GM21723 (cell line): ENCODE measurements at regions not wholly inside any gene's neighbourhood (a gene's known extent, or its start where the extent isn't known, plus 50 kb on each side); places are given as distances from the start of the nearest gene placed in this dataset.
"Not testable (repeated sequence)": the region's sequence is repeated elsewhere in the genome, so short reads cannot be mapped to it uniquely, and the experiment has no call there.

Source experiments
- ATAC-seq: cut with Tn5 transposase; IDR thresholded peaks from one replicate; pipeline ENCODE4 v1.9.1; 2021; ENCODE audit warnings: mild to moderate bottlenecking, moderate library complexity; ENCODE audit not compliant: unreplicated experiment

DNA sequence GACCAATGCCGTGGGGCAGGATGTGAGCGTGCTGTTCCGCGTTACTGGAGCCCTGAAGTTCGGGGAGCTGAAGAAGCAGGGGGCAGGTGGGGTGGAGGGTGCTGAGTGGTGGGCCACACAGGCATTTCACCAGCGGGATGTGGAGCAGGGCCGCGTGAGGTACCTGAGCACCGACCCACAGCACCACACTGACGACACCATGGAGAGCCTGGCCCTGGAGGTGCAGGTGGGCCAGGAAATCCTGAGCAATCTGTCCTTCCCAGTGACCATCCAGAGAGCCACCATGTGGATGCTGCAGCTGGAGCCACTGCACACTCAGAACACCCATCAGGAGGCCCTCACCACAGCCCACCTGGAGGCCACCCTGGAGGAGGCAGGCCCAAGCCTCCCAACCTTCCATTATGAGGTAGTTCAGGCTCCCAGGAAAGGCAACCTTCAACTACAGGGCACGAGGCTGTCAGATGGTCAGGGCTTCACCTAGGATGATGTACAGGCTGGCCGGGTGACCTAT lies 179.6 kb downstream of the TBC1D2B start:
- ATAC-seq = no peak

DNA sequence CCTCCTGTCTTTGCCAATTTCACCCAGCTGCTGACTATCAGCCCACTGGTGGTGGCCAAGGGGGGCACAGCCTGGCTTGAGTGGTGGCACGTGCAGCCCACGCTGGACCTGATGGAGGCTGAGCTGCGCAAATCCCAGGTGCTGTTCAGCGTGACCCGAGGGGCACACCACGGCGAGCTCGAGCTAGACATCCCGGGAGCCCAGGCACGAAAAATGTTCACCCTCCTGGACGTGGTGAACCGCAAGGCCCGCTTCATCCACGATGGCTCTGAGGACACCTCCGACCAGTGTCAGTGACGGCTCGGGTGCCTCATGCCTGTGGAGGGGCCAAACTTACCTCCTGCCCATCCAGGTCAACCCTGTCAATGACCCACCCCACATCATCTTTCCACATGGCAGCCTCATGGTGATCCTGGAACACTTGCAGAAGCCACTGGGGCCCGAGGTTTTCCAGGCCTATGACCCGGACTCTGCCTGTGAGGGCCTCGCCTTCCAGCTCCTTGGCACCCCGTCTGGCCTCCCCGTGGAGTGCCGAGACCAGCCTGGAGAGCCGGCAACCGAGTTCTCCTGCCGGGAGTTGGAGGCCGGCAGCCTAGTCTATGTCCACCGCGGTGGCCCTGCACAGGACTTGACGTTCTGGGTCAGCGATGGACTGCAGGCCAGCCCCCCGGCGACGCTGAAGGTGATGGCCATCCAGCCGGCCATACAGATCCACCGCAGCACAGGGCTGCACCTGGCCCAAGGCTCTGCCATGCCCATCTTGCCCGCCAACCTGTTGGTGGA lies 180.2 kb downstream of the TBC1D2B start:
- ATAC-seq = not testable (repeated sequence)

DNA sequence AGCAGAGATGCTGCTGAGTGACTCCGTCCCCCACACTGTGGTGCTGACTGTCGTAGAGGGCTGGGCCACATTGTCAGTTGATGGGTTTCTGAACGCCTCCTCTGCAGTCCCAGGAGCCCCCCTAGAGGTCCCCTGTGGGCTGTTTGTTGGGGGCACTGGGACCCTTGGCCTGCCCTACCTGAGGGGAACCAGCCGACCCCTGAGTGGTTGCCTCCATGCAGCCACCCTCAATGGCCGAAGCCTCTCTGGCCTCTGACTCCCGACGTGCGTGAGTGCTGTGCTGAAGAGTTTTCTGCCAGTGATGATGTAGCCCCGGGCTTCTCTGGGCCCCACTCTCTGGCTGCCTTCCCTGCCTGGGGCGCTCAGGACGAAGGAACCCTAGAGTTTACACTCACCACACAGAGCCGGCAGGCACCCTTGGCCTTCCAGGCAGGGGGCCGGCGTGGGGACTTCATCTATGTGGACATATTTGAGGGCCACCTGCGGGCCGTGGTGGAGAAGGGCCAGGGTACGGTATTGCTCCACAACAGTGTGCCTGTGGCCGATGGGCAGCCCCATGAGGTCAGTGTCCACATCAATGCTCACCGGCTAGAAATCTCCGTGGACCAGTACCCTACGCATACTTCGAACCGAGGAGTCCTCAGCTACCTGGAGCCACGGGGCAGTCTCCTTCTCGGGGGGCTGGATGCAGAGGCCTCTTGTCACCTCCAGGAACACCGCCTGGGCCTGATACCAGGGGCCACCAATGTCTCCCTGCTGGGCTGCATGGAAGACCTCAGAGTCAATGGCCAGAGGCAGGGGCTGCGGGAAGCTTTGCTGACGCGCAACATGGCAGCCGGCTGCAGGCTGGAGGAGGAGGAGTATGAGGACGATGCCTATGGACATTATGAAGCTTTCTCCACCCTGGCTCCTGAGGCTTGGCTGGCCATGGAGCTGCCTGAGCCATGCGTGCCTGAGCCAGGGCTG lies 181.1 kb downstream of the TBC1D2B start:
- not testable (repeated sequence) for ATAC-seq

DNA sequence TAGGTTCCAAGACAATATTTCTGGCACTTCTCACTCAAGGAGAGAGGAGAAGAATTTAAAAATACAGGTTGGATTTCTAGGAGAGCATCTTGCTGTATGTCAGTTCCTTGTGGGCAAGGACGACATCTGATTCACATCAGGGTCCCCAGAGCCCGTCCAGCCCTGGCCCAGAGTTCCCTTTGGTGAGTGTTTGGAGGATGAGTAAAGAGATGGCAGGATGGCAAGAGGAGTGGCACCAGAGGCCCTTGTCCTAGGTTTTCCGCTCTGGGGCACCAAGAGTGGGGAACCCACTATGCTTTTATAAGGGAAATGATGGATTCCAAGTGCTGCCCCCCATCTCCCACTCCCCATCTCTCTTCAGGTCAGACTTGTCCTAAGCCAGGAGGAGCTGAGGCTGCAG lies 181.8 kb downstream of the TBC1D2B start:
- ATAC-seq = no peak

DNA sequence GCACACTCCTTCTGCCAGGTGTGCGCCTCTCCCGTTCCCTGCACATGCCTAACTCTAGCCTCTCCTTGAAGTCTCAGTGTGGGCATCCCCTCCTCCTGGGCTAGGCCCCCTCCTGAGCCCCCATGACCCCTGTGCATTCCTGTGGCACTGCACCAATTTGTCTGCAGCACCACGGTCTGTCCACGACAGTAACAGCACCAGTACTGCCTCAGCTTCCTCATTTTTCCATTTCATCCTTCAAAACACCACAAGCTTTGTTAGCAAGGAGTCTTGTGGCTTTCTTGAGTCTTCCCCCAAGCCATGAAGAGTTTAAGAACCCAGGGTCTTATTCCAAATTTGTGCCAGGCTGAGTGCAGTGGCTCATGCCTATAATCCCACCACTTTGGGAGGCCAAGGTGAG lies 182.4 kb downstream of the TBC1D2B start:
- not testable (repeated sequence) for ATAC-seq

DNA sequence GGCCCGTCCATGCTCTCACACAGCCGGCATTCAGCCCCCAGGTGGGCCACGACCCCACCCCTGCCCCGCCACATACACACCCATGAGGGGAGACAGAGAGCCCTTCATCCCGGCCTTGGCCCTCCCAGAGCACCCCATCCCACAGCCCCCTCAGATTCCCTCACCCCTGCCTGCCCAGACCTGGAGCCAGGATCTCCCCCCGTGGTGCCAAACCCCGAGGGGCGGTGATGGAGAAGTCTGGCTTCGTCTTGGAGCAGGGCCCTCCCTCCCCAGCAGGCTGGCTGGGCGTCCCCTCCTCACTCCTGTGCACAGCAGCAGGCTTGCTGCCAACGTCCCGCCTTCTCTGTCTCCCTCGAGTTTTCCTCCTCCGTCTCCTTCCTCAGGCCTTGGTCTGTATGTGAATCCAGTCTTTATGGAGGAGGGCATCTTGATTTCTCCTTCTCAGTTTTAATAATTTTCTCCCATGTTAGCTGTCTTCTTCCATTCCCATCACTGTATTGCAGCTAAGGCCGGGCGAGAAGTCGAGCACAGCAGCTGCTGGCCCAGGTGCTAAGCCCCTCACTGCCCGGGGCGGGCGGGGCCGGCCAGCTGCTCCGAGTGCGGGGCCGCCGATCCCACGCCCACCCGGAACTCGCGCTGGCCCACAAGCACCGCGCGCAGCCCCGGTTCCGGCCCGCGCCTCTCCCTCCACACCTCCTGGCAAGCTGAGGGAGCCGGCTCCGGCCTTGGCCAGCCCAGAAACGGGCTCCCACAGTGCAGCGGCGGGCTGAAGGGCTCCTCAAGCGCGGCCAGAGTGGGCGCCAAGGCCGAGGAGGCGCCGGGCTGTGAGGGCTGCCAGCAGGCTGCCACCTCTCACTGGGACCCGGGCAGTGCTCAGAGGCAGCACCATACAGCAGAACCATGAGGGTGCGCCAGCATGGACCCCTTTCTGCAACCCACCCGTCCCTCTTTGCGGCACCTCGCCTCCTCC lies 183.6 kb downstream of the TBC1D2B start:
- not testable (repeated sequence) for ATAC-seq

DNA sequence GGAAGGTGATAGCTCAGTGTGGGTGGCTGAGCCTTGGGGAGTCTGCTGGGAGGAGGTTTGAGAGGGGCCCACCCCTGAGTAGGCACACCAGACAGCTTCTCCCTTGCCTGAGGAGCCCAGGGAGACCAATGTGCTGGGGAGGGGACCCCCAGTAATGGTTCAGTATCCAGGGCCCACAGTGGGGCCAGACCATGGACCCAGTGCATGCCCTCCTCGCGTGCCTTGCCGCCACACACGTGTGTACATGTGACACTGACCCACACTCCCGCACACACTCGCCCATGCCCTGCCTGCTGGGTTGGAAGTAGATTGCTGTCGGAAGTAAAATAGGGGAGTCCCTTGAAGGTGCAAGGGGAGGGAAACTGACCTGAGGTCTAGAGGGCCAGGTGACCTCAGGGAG lies 184.3 kb downstream of the TBC1D2B start:
- ATAC-seq = not testable (repeated sequence)

DNA sequence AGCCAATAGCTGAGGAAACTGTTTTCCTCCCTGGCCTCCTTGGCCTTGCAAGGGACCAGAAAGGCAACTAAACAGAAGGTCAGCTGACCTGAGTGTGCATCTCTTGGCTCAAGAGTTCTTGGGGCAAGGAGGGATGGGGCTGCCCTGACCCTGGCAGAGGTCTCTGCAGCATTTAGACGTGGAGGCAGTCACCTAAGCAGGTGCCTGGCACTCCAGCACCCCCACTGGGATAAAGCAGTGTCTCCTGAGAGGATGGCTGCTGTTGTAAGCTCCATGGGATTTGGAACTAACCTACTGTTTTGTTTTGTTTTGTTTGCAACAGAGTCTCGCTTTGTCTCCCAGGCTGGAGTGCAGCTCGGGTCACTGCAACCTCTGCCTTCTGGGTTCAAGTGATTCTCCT lies 185.2 kb downstream of the TBC1D2B start:
- ATAC-seq = no peak

DNA sequence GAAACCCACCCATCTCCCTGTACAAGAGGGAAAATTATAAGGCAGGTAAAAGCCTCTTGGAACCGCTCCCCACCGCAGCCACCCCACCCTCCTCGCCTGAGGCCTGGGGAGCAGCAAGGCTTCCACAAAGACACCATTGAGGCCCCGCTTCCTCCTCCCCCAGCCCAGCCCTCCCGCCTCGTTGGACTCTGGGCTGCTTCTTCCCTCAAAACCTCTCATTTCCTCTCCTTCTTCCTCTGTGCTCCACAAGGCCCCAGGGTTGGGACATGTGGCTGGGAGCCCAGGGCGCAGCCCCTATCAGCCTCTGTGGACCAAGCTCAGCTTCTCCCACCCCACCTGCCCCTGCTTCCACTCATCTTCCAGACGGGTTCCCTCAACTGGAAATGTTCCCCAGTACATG lies 185.6 kb downstream of the TBC1D2B start:
- not testable (repeated sequence) for ATAC-seq

DNA sequence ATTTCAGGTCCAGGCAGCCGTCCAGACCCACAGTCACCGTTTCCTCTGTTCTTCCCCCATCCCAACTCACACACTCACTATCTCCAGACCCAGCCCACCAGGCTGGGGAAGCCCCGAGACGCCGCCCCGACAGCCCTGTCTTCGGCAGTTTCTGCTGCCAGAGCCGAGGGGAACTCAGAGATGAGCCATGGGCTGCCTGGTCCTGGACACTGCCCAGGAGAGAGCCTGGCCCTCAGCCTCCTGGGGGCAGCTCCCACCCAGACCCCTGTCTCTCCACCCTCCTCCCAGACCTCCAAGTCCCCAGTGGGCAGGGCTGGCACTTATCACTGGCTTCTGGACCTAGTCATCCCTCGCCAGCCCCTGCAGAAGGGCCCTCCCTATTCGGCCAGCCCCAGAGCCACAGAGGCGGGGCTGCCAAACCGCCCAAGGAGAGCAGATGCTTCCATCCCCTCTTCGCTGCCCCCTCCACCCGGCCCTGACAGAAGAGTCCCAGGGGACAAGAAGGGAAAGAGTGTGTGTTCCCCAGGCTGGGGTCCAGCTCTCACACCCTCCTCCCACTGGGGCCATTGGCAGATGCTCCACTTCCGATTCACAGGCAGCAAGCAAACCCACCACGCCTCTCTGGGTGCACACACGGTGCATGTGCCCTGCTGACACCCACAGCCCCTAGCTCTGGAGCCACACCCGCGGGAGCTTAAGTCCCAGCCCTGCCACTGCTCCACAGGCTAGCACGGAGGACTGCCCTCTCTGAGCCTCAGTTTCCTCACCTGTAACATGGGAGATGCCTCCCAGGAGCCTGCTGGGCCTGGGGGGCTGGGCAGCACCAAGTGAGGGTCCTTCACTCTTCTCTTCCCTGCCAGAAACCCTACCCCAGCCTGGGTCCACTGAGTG lies 186.4 kb downstream of the TBC1D2B start:
- ATAC-seq = not testable (repeated sequence)

DNA sequence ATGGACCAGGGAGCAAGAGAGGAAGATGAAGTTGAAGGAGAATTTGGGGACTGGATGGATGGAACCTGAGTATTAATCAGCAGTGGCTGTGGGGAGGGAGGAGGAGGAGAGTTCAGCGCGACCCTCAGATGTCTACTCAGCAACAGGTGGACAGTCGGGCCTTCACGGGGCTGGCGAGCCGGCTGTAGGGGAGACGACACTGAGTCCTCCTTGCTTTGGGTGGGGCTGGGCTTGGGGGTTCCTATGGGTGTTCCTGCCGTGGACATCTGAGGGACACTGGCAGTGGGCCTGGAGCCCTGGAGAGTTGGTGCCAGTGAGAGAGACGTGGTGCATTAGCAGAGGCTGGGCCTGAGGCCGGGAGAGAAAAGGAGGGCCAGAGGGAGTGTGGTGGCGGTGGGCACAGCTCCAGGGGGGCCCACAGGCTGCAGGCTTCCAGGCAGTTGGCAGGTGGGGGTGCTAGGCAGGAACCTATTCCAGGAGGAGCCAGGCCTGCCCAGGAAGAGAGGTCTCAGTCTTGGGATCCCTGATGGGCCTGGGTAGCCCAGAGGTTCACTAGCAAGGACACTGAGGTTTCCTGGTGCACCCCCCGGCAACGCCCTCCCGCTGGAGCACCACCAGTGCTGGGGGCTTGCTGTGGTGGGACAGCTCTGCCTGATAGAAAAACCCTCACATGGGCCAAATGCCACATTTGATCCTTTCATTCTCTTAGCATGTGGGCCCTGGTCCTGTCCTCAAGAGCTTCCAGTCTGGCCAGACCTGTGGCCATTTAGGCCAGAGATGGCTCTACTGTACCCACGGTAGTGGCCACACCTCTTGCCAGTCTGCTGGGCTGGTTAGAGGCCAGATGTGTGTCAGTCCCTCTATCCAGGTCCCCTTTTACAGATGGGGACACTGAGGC lies 187.4 kb downstream of the TBC1D2B start:
- ATAC-seq = not testable (repeated sequence)

DNA sequence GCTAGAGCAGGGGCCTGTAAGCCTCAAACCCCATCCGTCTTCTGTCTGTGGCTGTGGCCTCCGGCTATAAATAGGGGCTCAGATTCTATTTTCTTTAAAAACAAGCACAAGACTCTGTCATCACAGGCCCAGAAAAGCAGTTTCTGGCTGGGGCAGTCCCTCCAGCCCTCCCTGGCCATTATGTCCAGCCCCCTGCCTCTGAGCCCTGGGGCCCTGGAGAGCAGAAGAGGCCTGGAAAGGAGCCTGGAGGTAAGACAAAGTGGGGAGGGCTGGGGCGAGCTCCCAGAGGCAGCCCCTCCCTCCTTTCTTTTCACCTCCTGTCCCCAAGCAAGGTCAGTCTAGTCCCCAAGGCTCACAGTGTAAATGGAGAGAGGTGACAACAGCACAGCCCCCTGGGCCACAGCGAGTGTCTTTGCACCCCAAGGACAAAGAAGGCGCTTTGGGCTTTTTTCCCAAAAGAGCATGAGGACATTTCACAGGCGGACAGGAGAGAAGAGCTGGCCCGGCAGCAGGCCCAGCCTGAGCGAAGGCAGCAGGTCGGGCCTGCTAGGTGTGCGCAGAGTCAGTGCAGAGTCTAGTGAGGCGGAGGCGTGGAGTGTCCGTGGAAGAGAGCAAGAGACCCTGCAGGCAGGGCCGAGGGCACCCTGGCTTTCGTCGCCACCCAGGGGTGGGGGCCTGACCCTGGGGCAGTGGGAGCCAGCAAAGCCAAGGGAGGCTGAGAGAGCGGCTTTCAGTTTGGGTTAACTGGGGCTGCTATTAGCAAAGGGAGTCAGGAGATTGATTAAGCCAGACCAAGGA lies 188.3 kb downstream of the TBC1D2B start:
- ATAC-seq = no peak

DNA sequence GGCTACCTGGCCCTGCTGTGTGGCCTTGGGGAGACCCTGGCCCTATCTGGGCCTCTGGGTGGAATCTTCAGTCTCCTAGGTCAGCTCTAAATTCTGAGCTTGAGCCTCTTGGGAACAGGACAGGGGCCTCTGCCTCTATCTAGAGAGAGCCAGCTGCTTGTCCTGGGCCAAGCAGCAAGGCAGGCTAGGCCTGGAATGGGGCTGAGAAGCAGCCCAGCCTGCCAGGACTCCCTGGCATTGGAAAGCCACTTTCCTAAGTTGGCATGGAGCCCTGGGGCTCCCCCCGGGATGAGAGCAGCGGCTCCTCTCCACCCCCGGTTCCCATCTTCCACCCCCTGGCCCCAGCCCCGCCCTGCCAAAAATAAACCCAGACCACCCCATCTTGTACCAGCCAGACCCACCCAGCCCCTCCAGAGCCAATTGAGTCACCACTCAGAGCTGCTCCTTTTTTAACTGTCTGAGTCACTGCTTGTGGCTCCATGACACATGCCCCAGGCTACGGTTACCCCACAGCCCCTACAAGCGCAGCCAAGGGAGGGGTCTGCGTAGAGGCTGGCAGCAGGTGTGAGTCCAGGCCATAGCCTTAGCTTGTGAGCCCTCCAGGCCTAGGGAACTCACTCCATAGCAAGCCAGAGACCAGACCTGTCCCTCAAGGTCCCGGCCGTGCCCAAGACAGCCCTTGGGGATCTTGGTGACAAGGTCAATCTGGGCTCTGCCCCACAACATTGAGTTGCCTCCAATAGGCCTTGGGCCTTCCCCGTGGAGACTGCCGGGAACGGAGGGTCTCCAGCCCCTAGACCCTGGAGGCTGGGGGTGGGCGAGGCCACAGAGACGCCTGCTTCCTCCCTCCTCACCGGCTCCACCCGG lies 189.7 kb downstream of the TBC1D2B start:
- ATAC-seq = not testable (repeated sequence)

DNA sequence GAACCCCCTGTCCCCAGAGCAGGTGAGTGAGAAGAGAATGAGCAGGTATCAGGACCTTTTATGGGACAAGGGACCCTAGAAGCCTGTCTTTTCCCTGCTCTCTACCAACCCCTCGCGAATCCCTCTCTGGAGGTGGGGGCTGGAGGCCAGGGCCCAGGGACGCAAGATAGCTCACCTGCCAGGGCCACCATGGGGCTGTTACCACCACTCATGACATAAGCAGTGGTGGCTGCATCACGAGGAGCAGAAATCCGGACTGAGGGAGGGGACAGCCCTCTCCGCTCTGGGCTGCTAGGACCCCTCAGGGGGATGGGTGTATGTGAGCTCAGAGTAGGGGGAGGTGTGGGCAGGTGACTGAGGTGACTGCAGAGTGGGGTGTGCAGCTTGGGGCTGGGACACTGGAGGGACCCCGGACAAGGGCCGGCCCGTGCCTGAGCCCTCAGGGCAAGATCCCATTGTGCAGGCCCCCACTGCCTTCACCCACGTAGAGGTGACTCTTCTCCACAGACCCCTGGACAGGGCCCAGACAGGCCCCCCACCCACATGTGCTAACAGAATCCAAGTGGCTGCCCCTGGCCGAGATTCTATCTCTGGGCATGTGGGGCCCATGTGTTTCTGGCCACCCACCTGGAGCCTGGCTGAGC lies 190.6 kb downstream of the TBC1D2B start:
- ATAC-seq = no peak

DNA sequence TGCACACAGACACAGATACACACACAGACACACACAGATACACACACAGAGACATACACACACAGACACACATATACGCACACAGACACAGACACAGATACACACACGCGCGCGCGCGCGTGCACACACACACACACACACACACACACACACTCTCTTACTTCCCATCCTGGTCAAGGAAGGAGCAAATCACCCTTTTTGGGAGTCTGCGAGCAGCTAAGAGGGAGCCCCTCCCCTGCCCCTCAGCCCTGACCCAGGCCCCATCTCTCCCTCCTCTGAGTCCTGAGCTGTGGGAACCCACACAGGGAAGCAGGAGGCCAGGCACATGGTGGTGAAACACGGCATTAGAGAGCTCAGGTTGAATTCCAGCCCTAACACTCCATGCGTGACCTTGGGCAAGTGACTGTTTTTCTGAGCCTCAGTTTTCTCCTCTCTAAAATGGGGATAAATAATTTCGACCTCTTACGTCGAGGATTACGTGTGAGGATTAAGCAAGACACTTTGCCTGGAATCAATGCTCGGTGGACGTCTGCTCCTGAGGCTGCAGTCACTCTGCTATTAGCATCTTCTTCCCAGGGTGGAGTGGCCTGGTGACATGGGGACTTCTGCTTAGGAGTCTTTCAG lies 191.5 kb downstream of the TBC1D2B start:
- ATAC-seq = not testable (repeated sequence)

DNA sequence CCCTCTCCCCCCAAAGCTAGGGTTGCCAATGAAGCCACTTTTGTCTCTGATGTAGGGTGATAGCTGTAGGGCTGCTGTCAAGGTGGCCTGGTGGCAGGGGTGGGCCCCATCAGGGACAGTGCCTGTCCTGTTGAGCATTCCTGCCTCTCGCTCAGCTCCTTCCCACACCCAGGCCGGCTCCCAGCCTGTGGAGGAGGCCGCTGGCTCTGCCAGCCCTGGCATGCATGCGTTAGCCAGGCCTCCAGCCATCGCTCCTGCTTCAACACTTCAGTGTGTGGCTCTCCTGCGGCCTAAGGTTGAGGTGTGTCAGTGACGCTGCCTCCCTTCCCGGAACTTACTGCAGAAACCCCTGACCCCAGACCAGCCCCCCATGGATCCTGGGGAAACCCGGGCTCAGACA lies 194.5 kb downstream of the TBC1D2B start:
- ATAC-seq = not testable (repeated sequence)
